PC-9 (cell line): ENCODE measurements at regions not wholly inside any gene's neighbourhood (a gene's known extent, or its start where the extent isn't known, plus 50 kb on each side); places are given as distances from the start of the nearest gene placed in this dataset.
"Not testable (repeated sequence)": the region's sequence is repeated elsewhere in the genome, so short reads cannot be mapped to it uniquely, and the experiment has no call there.

Experiments
- CTCF ChIP-seq: fragments of 200-600 bp; sonication (generic); conservative IDR thresholded peaks from 2 replicates; pipeline ENCODE4 v1.6.1; 2017; ENCODE audit warnings: mixed run types, antibody characterized with exemption, mild to moderate bottlenecking, moderate library complexity
- EZH2 ChIP-seq: fragments of 200-600 bp; sonication (generic); IDR thresholded peaks from 2 replicates; pipeline ENCODE4 v1.8.0; 2017; ENCODE audit warnings: antibody characterized with exemption, low read depth

GRCh38 chr1:223899775-223900174, 54.0 kb upstream of the TP53BP2 start:
- not testable (repeated sequence) for TF ChIP-seq CTCF, EZH2
